ENCODE measurements at regions not wholly inside any gene's neighbourhood (a gene's known extent, or its start where the extent isn't known, plus 50 kb on each side); places are given as distances from the start of the nearest gene placed in this dataset.

DNA sequence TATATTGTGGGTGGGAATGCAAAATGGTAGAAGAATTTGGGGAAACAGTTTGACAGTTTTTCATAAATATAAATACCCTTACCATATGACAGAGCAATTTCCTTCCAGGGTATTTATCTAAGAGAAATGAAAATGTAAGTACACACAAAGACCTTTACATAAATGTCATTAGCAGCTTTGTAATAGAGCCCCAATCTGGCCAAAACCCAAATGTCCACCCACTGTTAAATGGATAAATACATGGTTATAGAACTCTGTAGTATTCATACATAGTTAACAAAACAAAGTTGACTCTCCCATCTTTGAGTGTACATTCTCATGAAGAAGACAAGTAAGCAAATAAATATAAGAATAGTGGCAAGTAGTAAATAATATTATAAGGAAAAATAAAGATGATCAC lies 514.8 kb upstream of the NOX3 start:
- Histone ChIP-seq H3K9me3 (no peaks in the 10 kb centered on the region), H3K4me3 (ENCODE audit: low read depth in 1 of 2, low read length in 1 of 2) (no peak overlapping the region), H3K4me1 (ENCODE audit: control insufficient read depth in 1 of 2, insufficient read depth in 1 of 2, low read depth in 1 of 2, low read length in 1 of 2) (no peaks in the 10 kb centered on the region), H3K27ac (no peak overlapping the region), H3K36me3 (no peaks in the 10 kb centered on the region), H3K27me3 (no peaks in the 10 kb centered on the region)
- TF ChIP-seq, protein P1, sequence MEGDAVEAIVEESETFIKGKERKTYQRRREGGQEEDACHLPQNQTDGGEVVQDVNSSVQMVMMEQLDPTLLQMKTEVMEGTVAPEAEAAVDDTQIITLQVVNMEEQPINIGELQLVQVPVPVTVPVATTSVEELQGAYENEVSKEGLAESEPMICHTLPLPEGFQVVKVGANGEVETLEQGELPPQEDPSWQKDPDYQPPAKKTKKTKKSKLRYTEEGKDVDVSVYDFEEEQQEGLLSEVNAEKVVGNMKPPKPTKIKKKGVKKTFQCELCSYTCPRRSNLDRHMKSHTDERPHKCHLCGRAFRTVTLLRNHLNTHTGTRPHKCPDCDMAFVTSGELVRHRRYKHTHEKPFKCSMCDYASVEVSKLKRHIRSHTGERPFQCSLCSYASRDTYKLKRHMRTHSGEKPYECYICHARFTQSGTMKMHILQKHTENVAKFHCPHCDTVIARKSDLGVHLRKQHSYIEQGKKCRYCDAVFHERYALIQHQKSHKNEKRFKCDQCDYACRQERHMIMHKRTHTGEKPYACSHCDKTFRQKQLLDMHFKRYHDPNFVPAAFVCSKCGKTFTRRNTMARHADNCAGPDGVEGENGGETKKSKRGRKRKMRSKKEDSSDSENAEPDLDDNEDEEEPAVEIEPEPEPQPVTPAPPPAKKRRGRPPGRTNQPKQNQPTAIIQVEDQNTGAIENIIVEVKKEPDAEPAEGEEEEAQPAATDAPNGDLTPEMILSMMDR (IDR thresholded peaks at IDR 0.05): no peak

DNA sequence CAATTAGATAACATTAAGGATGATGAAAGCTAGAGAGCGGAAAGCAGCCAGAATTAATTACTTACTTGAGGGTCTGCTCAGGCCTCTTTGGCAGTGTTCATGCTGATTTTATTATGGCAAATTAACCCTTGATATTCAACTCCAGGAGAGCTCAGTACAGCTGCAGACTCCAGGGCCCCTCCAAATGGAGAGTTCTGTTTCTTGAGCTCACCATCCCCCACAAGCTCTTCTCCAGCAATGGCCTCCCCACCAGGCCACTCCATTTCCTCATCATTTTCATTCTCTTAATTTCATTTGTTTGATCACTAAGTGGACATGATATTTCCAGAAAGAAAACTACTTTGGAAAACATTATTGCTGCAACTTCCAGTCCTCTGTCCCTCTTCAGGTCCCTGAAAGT lies 513.3 kb upstream of the NOX3 start:
- no peaks in the 10 kb centered on the region for H3K4me1 ChIP-seq (ENCODE audit: control insufficient read depth in 1 of 2, insufficient read depth in 1 of 2, low read depth in 1 of 2, low read length in 1 of 2)
- H3K9me3 ChIP-seq: no peaks in the 10 kb centered on the region
- TF ChIP-seq, protein P1 (IDR thresholded peaks at IDR 0.05): no peak
- no peak overlapping the region for H3K4me3 ChIP-seq (ENCODE audit: low read depth in 1 of 2, low read length in 1 of 2)
- no peaks in the 10 kb centered on the region for H3K27me3 ChIP-seq
- no peaks in the 10 kb centered on the region for H3K36me3 ChIP-seq
- H3K27ac ChIP-seq: no peak overlapping the region

DNA sequence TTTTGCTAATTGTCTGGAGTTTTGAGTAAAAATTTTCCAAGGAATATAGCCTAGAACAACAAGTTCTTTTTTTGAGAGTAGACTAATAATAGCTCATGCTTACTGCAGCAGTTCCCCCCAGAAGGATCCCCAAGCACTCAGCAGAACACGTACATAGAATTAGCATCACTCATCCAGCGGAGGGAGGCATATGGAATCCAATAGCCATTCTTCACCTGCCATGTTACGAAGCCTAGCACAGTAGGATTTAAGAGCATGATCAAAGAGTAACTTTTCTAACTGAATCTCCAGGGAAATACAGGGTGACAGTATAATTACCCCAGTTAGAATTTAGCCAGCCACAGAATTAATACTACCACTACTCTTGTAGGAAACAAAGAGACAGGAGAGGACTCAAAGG lies 511.7 kb upstream of the NOX3 start:
- TF ChIP-seq, protein P1 (IDR thresholded peaks at IDR 0.05): no peak
- no peak overlapping the region for H3K4me3 ChIP-seq (ENCODE audit: low read depth in 1 of 2, low read length in 1 of 2)
- no peaks in the 10 kb centered on the region for H3K27me3 ChIP-seq
- no peaks in the 10 kb centered on the region for H3K4me1 ChIP-seq (ENCODE audit: control insufficient read depth in 1 of 2, insufficient read depth in 1 of 2, low read depth in 1 of 2, low read length in 1 of 2)
- no peaks in the 10 kb centered on the region for H3K9me3 ChIP-seq
- no peak overlapping the region for H3K27ac ChIP-seq
- no peaks in the 10 kb centered on the region for H3K36me3 ChIP-seq

DNA sequence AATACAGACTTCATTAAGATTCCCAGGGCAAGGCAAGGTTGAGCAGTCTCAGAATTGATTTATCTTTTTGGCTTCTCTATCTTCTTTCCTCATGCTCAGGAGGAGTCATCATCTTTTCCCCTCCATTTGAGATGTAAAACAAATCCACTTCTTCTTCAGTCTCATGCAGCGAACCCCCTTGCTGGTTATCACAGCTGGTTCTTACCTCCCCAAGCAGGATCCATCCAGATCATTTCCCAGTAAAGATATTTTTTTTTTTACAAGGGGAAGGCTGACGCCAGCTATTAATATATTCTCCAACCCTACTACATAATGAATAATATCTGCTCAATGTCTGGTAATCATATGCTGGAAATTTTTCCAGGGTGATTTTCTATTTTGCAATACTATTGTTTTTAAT lies 508.9 kb upstream of the NOX3 start:
- H3K36me3 ChIP-seq: no peaks in the 10 kb centered on the region

DNA sequence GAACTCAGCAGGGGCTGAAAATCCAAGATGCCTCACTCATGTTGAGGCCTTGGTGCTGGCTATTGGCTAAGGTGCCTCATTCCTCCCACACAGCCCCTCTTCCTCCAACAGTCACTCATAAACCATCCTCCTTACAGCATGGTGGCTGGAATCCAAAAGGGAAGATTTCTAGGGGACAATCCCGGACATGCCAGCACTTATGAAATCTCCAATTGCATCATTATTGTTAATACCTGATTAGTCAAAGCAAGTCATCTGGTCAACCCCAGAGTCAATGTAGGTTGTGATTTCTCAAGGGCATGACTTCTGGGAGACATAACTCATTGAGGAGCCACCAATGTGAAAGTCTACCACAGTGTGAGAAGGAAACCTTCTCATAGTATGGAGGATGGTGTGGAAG lies 506.6 kb upstream of the NOX3 start:
- Histone ChIP-seq H3K27ac (no peak overlapping the region), H3K9me3 (no peaks in the 10 kb centered on the region), H3K36me3 (no peaks in the 10 kb centered on the region), H3K4me1 (ENCODE audit: control insufficient read depth in 1 of 2, insufficient read depth in 1 of 2, low read depth in 1 of 2, low read length in 1 of 2) (no peaks in the 10 kb centered on the region), H3K27me3 (no peaks in the 10 kb centered on the region), H3K4me3 (ENCODE audit: low read depth in 1 of 2, low read length in 1 of 2) (no peak overlapping the region)
- TF ChIP-seq, protein P1 (IDR thresholded peaks at IDR 0.05): no peak

More for the DNA sequence above, 508.9 kb upstream of the NOX3 start:
- no peaks in the 10 kb centered on the region for H3K9me3 ChIP-seq
- H3K4me1 ChIP-seq (ENCODE audit: control insufficient read depth in 1 of 2, insufficient read depth in 1 of 2, low read depth in 1 of 2, low read length in 1 of 2): no peaks in the 10 kb centered on the region
- TF ChIP-seq, protein P1 (IDR thresholded peaks at IDR 0.05): no peak
- H3K27ac ChIP-seq: no peak overlapping the region
- H3K4me3 ChIP-seq (ENCODE audit: low read depth in 1 of 2, low read length in 1 of 2): no peak overlapping the region
- H3K27me3 ChIP-seq: no peaks in the 10 kb centered on the region
